Bone marrow (tissue), 2 donors: ENCODE measurements at regions not wholly inside any gene's neighbourhood (a gene's known extent, or its start where the extent isn't known, plus 50 kb on each side); places are given as distances from the start of the nearest gene placed in this dataset.
A peak's percentile ranks its signal among the peaks of the same experiment; 100 is the strongest.

Source experiments
- DNase-seq, 2 donors: peaks; one replicate each; lab custom pipeline; 2025; lab: John Stamatoyannopoulos, UW

- DNase-seq: no peak
These were observed 523.0 kb downstream of the PTPRC start for GRCh38 chr1:199161766-199162303.

- DNase-seq: no peak
These were observed 524.4 kb downstream of the PTPRC start for GRCh38 chr1:199163267-199163666.

GRCh38 chr1:199163670-199164069 lies 524.8 kb downstream of the PTPRC start:
- no peak for DNase-seq

DNA sequence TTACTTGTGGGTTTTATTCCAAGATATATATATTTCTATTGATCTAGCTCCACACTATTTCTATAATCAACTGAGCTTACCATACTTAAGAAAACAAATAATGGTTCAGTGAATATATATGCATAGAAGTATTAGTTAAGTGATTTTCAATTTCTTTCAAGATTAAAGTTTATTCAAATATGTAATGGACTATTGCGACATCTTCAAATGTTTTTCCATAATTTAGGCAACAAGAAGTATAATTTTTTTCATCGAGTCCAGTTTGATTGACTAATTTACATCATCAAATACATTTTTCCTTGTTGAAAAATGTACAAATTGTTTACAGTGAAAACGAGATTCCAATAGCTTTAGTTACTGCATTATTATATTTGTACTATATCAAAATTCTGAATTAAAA lies 528.6 kb downstream of the PTPRC start:
- DNase-seq: no peak

- DNase-seq: no peak
These were observed 530.2 kb downstream of the PTPRC start for GRCh38 chr1:199168888-199169585.

DNA sequence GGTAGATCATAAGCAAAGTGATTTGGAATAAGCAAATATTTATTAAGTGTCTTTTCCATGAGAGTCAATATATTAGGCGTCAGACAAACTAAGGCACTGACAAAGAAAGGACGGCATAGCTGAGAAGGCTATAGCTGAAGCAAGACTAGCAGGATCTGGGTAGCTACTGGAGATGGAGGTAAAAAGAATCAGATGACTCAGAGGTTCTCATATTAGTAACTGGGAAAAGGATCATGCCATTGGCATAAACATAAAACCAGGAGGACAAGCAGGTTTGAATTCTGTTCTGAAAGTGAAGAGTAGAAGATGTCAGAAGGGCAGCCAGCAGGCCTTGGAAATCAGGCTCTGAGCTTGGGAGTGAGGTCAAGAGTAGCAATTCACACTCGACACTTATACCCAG lies 531.9 kb downstream of the PTPRC start:
- no peak for DNase-seq

- DNase-seq: no peak
These were observed 533.6 kb downstream of the PTPRC start for GRCh38 chr1:199172171-199173124.

- DNase-seq: peak in 1 of 2 donors; percentile 88
These were observed 534.5 kb downstream of the PTPRC start for GRCh38 chr1:199173356-199173755.

- no peak for DNase-seq
These were observed 535.5 kb downstream of the PTPRC start for GRCh38 chr1:199174336-199174735.

- DNase-seq: no peak
These were observed 537.9 kb downstream of the PTPRC start for GRCh38 chr1:199176713-199177112.

DNA sequence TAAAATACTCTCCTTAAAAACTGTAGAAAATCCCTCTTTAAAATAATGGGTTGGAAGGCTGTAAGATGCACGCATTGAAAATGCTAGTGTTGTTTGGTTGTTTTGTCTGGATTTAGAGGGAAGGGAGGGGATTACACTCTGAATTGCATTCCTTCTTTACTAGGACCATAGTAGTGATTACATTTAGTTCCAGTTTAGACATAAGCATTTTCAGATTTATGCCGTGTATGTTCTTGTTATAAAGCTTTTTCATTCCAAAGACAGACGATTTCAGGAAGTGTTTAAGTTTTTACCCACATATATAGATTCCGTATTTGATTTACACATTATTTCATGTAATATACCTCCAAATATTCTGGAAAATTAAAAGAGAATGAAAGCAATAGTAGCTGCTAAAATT lies 538.4 kb downstream of the PTPRC start:
- no peak for DNase-seq

GRCh38 chr1:199178646-199179045 lies 539.8 kb downstream of the PTPRC start:
- DNase-seq: no peak

GRCh38 chr1:199182186-199182843 lies 543.5 kb downstream of the PTPRC start:
- DNase-seq: no peak

- DNase-seq: no peak
These were observed 545.3 kb downstream of the PTPRC start for GRCh38 chr1:199184180-199184579.

GRCh38 chr1:199194862-199195261 lies 556.0 kb downstream of the PTPRC start:
- DNase-seq: no peak

- DNase-seq: no peak
These were observed 558.9 kb downstream of the PTPRC start for GRCh38 chr1:199197695-199198094.

- peak in 1 of 2 donors; percentile 77 for DNase-seq
These were observed 563.5 kb downstream of the PTPRC start for GRCh38 chr1:199202331-199202730.

GRCh38 chr1:199204231-199204630 lies 565.4 kb downstream of the PTPRC start:
- no peak for DNase-seq

DNA sequence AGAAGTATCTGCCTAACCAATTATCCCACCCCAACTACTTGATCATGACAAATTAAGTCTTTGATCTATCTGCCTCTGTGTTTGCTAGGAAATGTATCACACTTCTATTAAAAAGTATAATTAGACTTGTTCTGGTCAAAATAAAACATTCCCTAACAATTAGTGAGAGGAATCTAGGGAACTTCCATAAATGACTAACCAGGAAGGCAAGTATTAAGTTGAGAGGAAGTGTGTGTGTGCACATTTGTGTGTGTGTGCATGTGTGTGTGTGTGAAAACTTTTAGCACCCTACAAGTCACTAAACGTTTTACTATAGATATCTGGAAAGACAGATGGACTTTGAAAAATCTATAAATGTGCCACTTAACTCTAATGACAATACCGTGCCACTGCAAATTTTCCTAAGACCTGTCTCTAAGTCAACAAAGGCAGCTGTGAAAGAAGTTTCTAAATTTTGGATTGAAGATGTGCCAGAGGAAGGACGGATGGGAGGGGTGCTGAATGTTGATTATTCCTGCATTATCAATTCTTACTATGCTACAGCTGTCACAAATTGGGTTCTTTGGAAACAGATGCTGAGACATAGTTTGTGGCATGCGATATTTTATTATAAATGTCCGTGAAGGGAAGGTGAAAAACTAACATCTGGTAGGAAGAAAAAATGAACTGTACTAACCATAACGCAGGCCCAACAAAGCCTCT lies 567.1 kb downstream of the PTPRC start:
- no peak for DNase-seq

- no peak for DNase-seq
These were observed 570.0 kb downstream of the PTPRC start for GRCh38 chr1:199208847-199209246.

- DNase-seq: no peak
These were observed 579.2 kb downstream of the PTPRC start for GRCh38 chr1:199218065-199218464.

DNA sequence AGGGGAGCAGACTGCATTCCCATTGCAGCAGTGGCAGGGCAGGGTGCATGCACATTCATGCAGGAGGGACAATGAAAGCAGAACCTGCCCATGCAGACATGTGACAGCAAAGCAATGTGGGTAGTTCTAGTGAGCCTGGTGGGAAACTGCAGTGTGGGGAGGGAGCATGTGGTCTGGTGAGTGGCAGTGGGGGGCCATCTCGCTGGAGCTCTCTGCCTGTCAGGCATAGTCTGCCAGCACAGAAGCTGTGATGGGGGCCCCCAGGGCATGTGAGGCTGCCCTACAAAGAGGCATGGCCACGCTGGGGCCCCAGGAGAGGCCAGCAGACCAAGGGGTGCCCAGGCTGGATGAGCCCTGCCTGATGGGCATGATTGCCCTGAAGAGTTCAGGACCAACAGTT lies 579.7 kb downstream of the PTPRC start:
- no peak for DNase-seq
